LNCaP clone FGC (cell line): ENCODE measurements at regions not wholly inside any gene's neighbourhood (a gene's known extent, or its start where the extent isn't known, plus 50 kb on each side); places are given as distances from the start of the nearest gene placed in this dataset.

Experiments used
- DNase-seq: peaks from one replicate; pipeline ENCODE4 v3.0.0-alpha.2; 2011; ENCODE audit warnings: low read depth
- H3K4me3 ChIP-seq: 2 replicates; pipeline ENCODE4 v1.5.1; 2011; ENCODE audit warnings: mild to moderate bottlenecking, low read depth, low read length, control low read depth
- TF ChIP-seq, protein P1 (sequence below): IDR thresholded peaks from 2 replicates; pipeline ENCODE4 v1.5.1; 2012; ENCODE audit warnings: mild to moderate bottlenecking; ENCODE audit not compliant: control insufficient read depth, insufficient read depth; ENCODE audit errors: extremely low read depth

DNA sequence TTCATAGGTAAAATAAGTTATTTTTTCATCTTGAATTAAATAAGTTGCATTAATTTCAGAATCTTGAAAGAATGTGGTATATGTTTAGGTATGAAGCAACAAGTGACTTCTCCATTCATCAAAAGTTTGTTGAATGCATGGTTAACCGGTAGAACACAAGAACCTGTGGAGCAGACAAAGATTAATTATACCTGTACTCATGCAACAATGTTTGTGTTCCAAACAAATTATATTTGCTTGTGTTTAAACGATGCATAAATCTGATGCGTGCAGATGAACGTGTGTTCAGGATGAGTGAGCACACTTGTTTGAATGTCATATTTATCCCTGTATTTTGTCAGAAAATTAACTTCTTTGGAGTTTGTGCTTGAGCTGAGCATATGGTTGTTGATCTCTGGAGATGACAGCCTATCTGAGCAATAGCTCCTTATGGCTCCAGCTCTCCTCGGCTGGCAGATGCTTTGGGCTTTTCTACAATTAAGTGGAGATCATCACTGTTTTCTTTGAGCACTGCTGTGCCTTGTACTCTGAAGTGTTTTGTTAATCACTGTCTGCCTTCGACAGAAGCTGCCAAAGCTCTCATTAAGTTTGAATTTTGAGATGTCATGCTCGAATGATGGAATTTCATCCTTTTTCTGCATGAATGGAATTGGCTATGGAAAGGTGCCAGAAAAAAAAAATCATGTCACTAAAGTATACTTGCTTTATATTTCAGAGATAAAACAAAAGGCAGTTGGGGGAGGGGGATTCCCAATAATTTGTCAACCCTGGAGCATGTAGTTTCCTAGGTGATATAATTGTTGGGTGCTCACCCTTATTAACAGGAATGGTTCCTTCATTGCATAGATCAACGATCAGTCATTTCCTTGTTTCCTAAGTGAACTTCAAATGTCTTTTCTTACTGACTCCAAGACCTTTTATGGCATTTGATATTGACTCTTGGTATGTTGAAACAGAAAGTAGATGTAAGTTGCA lies 502.5 kb upstream of the ARRDC3 start:
- TF ChIP-seq, protein P1, sequence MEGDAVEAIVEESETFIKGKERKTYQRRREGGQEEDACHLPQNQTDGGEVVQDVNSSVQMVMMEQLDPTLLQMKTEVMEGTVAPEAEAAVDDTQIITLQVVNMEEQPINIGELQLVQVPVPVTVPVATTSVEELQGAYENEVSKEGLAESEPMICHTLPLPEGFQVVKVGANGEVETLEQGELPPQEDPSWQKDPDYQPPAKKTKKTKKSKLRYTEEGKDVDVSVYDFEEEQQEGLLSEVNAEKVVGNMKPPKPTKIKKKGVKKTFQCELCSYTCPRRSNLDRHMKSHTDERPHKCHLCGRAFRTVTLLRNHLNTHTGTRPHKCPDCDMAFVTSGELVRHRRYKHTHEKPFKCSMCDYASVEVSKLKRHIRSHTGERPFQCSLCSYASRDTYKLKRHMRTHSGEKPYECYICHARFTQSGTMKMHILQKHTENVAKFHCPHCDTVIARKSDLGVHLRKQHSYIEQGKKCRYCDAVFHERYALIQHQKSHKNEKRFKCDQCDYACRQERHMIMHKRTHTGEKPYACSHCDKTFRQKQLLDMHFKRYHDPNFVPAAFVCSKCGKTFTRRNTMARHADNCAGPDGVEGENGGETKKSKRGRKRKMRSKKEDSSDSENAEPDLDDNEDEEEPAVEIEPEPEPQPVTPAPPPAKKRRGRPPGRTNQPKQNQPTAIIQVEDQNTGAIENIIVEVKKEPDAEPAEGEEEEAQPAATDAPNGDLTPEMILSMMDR, result no peak
- no peak overlapping the region for H3K4me3 ChIP-seq
- DNase-seq, result no peak

GRCh38 chr5:91884036-91884435 lies 500.9 kb upstream of the ARRDC3 start:
- TF ChIP-seq, protein P1, result no peak
- DNase-seq, result no peak
- no peak overlapping the region for H3K4me3 ChIP-seq

- no peak for DNase-seq
- TF ChIP-seq, protein P1, result no peak
- H3K4me3 ChIP-seq, result no peak overlapping the region
Measured at GRCh38 chr5:91875196-91875779, 492.2 kb upstream of the ARRDC3 start.

DNA sequence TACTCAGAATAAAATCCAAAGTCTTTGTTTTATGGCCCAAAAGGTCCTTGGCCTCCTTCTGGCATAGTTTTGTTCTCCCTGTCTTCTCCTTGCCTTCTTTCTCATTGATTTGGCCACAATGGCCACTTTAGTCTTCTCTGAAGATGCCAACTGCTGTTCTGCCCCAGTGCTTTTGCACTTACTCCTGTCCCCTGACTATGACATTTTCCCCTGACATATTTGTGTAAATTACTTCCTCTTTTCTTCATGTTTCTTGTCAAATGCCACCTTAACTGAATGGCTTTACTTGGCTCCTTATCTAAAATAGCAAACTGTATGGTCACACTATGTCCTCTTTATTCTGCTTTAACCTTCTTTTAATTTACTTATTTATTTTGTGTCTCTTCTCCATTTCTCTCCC lies 484.7 kb upstream of the ARRDC3 start:
- no peak overlapping the region for H3K4me3 ChIP-seq
- DNase-seq, result no peak
- TF ChIP-seq, protein P1, result no peak

DNA sequence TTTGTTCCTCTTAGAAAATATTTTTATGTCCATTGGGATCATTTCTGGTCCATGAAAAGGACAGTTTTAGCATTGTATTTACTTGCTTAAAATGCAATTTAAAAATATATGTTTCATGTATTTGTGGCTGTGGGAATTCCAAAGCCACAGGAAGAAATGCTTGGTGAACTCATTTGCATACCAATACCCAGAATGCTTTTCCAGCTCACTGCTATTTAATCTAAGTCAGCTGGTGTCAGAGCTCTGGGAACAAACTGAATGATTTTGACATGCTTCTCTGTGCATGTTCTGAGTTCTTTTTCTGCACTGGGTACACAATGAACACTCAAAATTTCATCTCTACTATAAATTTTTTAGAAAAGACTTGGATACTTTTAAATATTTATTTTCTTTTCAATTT lies 482.8 kb upstream of the ARRDC3 start:
- DNase-seq, result no peak
- H3K4me3 ChIP-seq, result no peak overlapping the region
- TF ChIP-seq, protein P1, result no peak

GRCh38 chr5:91864962-91865361 lies 481.8 kb upstream of the ARRDC3 start:
- DNase-seq, result no peak
- H3K4me3 ChIP-seq, result no peak overlapping the region
- TF ChIP-seq, protein P1, result no peak
